ENCODE measurements at regions not wholly inside any gene's neighbourhood (a gene's known extent, or its start where the extent isn't known, plus 50 kb on each side); places are given as distances from the start of the nearest gene placed in this dataset.

DNA sequence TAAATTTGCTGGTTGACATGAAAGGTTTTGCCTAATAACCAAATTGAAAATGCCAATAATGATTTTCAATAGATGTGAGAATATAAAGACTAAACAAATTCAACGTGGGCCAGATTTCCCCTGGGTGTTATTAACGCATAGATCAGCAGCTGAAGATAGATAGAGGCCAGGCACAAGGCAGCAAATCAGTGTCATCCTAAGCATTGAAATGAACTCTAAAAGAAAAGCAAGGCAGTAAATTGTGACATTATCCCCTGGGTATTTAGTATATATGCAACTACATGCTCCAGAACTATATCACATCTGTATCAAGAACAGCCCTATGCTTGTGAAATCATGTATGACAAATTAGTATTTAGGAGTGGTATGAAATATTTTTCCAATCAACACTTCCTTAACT lies 167.1 kb upstream of the EPHA3 start:
- DNase-seq (ENCODE audit: low read depth), result no peak

GRCh38 chr3:88947013-88947412 lies 160.4 kb upstream of the EPHA3 start:
- no peak for DNase-seq (ENCODE audit: low read depth)

DNA sequence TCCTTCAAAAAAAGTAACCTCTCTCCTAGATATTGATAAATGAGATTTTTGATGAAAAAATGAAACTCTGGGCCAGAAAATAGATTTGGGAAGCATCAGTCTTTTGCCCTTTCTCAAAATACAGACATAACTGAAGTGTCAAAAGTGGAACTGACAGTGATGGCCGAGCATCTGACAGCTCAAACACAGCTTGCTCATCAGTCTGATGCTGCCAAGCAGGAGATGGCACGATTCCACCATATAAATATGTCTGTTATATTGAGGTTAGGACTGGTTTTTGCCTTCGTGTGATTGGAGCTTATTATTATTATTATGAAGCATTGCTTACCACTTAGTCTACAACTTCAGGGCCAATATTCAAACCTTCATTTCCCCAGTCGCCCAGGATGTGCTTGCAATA lies 152.6 kb upstream of the EPHA3 start:
- no peak for DNase-seq (ENCODE audit: low read depth)

- DNase-seq (ENCODE audit: low read depth), result no peak
Observed at GRCh38 chr3:88955274-88955673, 152.1 kb upstream of the EPHA3 start.

DNA sequence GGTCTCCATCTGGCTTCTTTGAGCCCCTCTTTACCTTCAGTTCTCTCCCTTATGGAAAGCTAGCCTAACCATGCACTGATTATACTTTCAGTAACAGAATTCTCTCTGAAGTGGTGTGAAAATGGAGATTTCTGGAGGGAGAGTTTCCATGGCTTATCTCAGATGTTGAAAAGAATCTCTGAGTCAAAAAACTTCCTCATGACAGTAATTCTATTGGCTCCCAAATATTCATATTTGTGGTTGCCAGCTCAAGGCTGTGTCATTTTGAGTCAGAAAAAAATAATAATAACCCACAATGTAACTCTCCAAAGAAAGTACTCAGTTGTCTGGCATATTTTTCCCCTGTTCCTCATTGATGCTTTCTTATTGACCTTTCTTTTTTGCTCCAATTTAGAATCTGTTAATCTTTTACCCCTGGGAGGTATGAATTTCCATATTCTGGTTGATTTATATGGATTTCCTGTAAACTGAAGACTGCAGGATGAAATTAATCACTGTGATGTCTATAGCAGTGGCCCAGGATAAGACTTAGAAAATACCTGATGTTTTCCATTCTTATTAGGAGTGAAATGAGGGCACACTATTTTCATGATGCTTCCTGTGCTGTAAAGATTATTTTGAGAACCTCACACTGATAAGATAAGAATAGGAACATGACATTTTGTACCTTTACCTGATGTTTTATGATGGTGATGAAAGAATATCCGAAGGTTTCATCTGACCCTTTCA lies 149.5 kb upstream of the EPHA3 start:
- peak; percentile 90 for DNase-seq (ENCODE audit: low read depth)

- no peak for DNase-seq (ENCODE audit: low read depth)
Observed at GRCh38 chr3:88960019-88960418, 147.4 kb upstream of the EPHA3 start.

DNA sequence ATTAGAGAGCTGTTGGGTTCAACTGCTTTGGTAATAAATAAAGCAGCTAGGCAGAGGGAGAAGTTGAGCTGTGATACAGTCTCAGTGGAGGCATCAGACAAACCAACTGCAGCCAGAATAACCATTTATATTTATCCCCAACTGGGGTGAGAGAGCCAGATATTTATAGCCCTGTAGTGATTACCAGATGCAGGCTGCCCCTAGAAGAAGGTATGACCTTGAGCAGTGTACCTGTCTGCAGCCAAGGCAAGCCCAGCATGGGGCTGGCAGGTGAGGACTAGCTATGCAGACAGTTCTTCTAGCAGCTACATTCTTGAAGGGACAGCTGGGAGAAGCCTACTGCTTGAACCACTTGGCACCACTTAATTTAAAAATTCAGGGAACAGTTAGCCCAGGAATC lies 144.4 kb upstream of the EPHA3 start:
- no peak for DNase-seq (ENCODE audit: low read depth)

- DNase-seq (ENCODE audit: low read depth), result no peak
Observed at GRCh38 chr3:88979760-88980159, 127.7 kb upstream of the EPHA3 start.

- DNase-seq (ENCODE audit: low read depth), result no peak
Observed at GRCh38 chr3:88983458-88983857, 124.0 kb upstream of the EPHA3 start.

GRCh38 chr3:88984256-88984655 lies 123.2 kb upstream of the EPHA3 start:
- no peak for DNase-seq (ENCODE audit: low read depth)

DNA sequence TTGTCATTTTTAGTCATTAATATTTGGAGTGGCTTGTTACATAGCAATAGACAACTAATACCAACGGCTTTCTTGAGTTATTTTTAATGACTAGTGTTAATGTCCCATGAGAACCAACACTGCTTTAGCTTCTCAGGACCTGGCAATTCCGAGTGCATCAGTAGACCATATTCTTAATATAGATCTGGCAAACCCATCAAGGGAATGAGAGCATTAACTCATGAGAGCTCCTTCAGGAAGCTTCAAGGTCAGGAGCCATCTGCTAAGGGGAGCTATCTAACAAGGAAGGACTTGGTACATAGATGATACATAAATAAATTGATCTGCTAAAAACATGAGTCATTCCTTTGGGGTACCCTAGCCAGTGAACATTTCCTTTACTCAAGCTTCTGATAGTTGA lies 122.6 kb upstream of the EPHA3 start:
- DNase-seq (ENCODE audit: low read depth), result no peak

GRCh38 chr3:88985491-88985890 lies 121.9 kb upstream of the EPHA3 start:
- DNase-seq (ENCODE audit: low read depth), result no peak

DNA sequence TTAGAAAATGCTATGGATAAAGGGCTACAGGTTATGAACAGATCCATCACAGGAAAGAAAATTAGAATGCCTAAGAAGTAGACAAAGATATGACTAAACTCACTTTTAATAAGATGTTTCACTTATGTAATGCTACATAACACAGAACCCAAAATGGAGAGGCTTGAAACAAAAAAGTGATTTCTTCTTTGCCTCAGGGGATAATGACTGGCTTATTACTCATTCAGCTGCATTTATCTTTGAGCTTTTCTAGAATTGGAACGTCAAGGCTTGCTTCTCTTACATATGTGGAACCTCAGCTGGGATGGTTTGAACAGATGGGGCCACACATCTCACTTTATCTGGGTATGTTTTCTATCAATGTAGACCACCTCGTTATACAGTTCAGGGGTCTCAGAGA lies 120.6 kb upstream of the EPHA3 start:
- DNase-seq (ENCODE audit: low read depth), result peak; percentile 67

DNA sequence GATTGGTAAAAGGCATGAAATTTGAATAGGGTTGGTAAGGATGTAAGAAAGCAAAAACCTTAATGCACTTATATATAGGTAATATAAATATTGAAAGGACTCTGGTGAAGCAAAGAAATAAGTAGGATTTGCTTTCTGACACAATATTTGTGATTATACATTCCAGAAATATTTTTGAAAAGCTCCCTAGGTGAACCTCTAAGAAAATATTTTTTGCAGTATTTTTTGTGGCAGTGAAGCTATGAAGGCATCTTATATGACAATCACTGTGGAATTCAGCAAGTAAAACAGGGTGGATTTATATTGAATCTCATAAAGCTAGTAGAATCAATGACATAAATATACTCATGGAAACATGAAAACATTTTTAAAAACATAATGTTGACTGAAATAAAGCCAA lies 119.6 kb upstream of the EPHA3 start:
- no peak for DNase-seq (ENCODE audit: low read depth)

GRCh38 chr3:88988906-88989305 lies 118.5 kb upstream of the EPHA3 start:
- no peak for DNase-seq (ENCODE audit: low read depth)

DNA sequence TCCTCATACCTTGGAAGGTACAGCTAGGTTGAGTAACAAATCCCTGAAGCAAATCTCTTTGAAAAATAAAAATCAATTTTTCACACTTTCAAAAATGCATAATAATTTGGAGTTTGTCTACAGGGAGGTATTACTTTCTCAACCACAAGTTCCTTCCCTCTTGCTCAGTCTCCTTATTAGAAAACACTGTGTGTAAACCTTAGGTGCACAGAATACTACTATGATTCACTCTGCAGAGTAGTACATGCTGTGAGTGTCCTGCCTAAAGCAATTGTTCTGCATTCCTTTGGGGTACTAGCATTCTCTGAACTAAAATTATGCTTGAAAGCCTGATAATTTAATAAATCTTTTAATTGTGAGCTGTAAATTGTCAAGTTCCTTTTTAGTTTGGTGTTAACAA lies 115.9 kb upstream of the EPHA3 start:
- peak; percentile 49 for DNase-seq (ENCODE audit: low read depth)

DNA sequence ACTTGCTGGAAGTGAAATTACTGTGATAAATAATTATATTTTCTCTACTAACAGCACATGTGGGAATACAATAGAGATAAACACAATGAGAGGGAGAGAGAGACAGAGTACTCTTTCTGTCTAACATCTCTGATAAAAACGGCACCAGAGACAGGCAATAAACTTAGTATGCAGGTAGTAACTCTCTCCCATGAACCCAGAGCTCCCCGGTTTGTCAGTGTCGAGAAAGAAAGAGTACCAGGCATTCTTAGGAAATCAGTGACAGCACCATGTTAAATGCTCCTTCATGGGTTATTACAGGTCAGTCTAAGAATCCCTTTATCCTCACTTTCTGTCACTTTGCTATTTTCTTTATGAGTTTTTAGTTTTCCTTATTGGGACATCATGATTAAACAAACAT lies 110.7 kb upstream of the EPHA3 start:
- DNase-seq (ENCODE audit: low read depth), result no peak

GRCh38 chr3:88997260-88997659 lies 110.2 kb upstream of the EPHA3 start:
- no peak for DNase-seq (ENCODE audit: low read depth)

GRCh38 chr3:89000886-89001285 lies 106.5 kb upstream of the EPHA3 start:
- DNase-seq (ENCODE audit: low read depth), result peak; percentile 32

DNA sequence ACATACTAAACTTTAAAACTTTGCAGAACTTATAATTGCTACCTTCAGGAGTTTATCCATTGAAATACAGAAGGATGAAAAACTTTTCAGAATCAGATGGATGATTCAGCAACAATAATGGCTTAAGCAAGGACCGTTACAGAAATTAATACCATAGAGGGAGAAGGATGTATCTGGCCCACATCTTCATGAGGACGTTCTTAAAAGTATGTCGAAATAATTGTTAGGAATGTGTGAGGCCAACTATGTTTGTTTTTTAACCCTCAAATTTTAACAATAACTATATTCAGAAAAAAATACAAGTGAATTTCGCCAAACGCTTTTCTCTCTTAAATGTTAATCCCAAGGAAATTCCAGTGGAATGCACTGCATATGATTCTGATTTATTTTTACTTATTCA lies 105.2 kb upstream of the EPHA3 start:
- DNase-seq (ENCODE audit: low read depth), result no peak

GRCh38 chr3:89013536-89013935 lies 93.9 kb upstream of the EPHA3 start:
- DNase-seq (ENCODE audit: low read depth), result no peak

DNA sequence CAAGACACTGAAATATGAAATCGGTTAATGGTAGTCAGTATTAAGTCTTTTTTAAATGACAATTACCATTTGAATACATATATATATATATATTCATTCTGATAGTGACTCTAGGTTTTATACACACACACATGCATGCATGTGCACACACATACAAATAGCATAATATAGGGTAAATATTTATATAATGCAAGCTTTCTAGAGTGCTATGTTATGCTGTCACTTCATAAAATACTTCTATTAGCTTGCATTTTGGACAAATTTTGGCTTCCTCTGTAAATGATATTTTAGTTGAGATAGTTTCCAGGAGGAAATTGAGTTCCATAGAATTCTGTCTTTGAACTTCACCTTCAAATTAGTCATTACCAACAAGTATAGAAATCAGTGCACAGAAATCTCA lies 89.9 kb upstream of the EPHA3 start:
- no peak for DNase-seq (ENCODE audit: low read depth)

DNA sequence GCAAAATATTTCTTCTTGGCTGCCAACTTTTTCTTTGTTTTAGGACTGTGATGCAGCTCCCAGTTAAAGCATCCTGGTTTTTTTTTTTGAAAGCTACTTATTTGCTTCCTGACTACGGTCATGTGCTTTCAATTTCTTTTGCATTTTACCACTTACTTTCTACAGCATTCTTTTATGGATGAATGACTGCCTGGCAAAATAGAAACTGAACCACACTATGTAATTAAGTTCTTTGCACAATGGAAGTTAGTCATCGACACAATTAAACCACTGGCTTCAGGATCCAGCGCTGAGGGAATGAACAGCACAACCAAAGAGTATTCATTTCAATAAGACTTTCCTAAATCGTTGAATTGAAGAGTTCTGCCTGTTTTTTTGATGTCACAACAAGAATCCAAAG lies 82.2 kb upstream of the EPHA3 start:
- peak; percentile 69 for DNase-seq (ENCODE audit: low read depth)

GRCh38 chr3:89032346-89033013 lies 74.9 kb upstream of the EPHA3 start:
- DNase-seq (ENCODE audit: low read depth), result no peak

All from LHCN-M2 (cell line).